ENCODE measurements at regions not wholly inside any gene's neighbourhood (a gene's known extent, or its start where the extent isn't known, plus 50 kb on each side); places are given as distances from the start of the nearest gene placed in this dataset.

DNA sequence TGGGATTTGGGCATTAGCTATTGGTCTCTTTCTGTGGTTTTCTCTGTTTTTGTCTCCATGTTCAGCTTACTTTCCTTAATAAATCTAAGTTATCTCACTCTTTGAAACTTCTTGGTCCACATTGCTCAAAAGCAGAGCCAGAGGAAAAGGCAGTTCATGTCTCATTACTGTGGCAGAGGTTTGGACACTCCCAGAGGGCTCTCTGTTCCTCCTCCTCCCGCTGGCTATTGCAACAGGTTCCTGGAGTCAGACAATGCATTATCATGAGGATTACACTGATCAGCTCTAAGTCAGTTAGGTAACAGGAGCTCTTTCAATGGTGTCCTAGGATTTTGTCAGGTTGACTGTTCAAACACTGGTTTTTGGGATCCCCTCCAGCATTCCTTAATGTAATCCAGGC is 298.8 kb downstream of the NDFIP2 start:
- WGBS, 2 donors (ENCODE audit: extremely low coverage in 2 of 2, insufficient read length in 2 of 2, insufficient replicate concordance in 1 of 2): no CpG with 5 or more reads among the region's 1 CpG
- no peaks in the 10 kb centered on the region for H3K79me1 ChIP-seq (ENCODE audit: low read depth, low read length)
- no peaks in the 10 kb centered on the region for H3K36me3 ChIP-seq (replicated peaks in 1 of 2; ENCODE audit: control insufficient read depth in 2 of 2, insufficient read depth in 2 of 2, low read length in 2 of 2)
- H3K18ac ChIP-seq (ENCODE audit: low read length): no peak overlapping the region
- peak overlapping the region; percentile 56 for H2AFZ ChIP-seq (ENCODE audit: low read length)
- H3K23ac ChIP-seq (ENCODE audit: low read depth, low read length, poor library complexity): no peak overlapping the region
- peak; percentile 24 for DNase-seq (ENCODE audit: low spot score)
- no peak overlapping the region for H4K8ac ChIP-seq (ENCODE audit: low read depth, low read length)
- H3K4ac ChIP-seq (ENCODE audit: low read length): no peak overlapping the region
- no peaks in the 10 kb centered on the region for H3K27me3 ChIP-seq (ENCODE audit: control insufficient read depth in 3 of 3, insufficient read depth in 3 of 3, low read depth in 1 of 3, low read length in 3 of 3)
- no peak overlapping the region for H3K4me3 ChIP-seq (ENCODE audit: low read length in 2 of 2)
- peaks cover 11 to 41% of the 10 kb centered on the region in 2 donors for H3K4me1 ChIP-seq (ENCODE audit: control insufficient read depth in 2 of 2, insufficient read depth in 1 of 2, low read depth in 1 of 2, low read length in 2 of 2)
- H4K91ac ChIP-seq (ENCODE audit: low read depth, low read length, poor library complexity): no peak overlapping the region
- no peak overlapping the region for H2BK12ac ChIP-seq (ENCODE audit: low read length)
- no peak overlapping the region for H3K4me2 ChIP-seq (ENCODE audit: insufficient read depth, low read length, poor library complexity, severe bottlenecking)
- H2BK120ac ChIP-seq (ENCODE audit: low read depth, low read length): no peak overlapping the region
- H3K27ac ChIP-seq (replicated peaks; ENCODE audit: low read length): no peak overlapping the region
- no peak overlapping the region for H3K9ac ChIP-seq (ENCODE audit: low read depth, low read length, poor library complexity)
- H3K9me3 ChIP-seq (replicated peaks in 1 of 2; ENCODE audit: control insufficient read depth in 2 of 2, insufficient read depth in 1 of 2, low read depth in 1 of 2, low read length in 2 of 2): no peaks in the 10 kb centered on the region
- H3K14ac ChIP-seq (ENCODE audit: low read length): no peak overlapping the region
- H2AK5ac ChIP-seq (ENCODE audit: low read depth, low read length): no peak overlapping the region
- H2BK15ac ChIP-seq (ENCODE audit: low read length): no peak overlapping the region
- H2BK5ac ChIP-seq (ENCODE audit: low read length): no peak overlapping the region

- no peak overlapping the region for H2BK15ac ChIP-seq (ENCODE audit: low read length)
- no CpG with 5 or more reads among the region's 4 CpGs for WGBS, 2 donors (ENCODE audit: extremely low coverage in 2 of 2, insufficient read length in 2 of 2, insufficient replicate concordance in 1 of 2)
Observed at GRCh38 chr13:79778741-79779460, 297.9 kb downstream of the NDFIP2 start.

DNA sequence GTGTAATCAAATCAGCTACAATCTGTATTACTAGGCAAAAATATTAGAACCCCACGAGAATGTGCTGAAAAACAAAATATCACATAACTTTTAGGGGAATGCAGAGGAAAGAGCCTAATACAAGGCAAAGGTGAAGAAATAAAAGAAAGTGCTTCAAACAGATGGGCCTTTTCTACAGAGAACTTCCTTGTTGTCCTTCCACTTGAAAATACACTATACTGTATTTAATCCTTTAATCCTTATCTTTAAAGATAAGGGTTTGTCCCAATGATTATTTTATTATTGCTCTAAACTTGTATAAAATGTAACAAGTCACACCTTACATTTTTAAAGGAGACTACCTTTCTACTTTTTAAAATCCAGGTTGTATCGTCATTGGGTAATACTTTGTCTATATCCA is 296.5 kb downstream of the NDFIP2 start:
- H3K9me3 ChIP-seq (replicated peaks in 1 of 2; ENCODE audit: control insufficient read depth in 2 of 2, insufficient read depth in 1 of 2, low read depth in 1 of 2, low read length in 2 of 2): no peaks in the 10 kb centered on the region
- no peak overlapping the region for H3K14ac ChIP-seq (ENCODE audit: low read length)
- no CpG with 5 or more reads among the region's 2 CpGs for WGBS, 2 donors (ENCODE audit: extremely low coverage in 2 of 2, insufficient read length in 2 of 2, insufficient replicate concordance in 1 of 2)

More at GRCh38 chr13:79778741-79779460, 297.9 kb downstream of the NDFIP2 start:
- DNase-seq (ENCODE audit: low spot score): no peak
- Histone ChIP-seq H3K9me3 (replicated peaks in 1 of 2; ENCODE audit: control insufficient read depth in 2 of 2, insufficient read depth in 1 of 2, low read depth in 1 of 2, low read length in 2 of 2) (no peaks in the 10 kb centered on the region), H2BK5ac (ENCODE audit: low read length) (no peak overlapping the region), H3K18ac (ENCODE audit: low read length) (no peak overlapping the region), H3K4me2 (ENCODE audit: insufficient read depth, low read length, poor library complexity, severe bottlenecking) (no peak overlapping the region), H3K4ac (ENCODE audit: low read length) (no peak overlapping the region), H3K79me1 (ENCODE audit: low read depth, low read length) (no peaks in the 10 kb centered on the region), H3K4me3 (ENCODE audit: low read length in 2 of 2) (no peak overlapping the region), H2AK5ac (ENCODE audit: low read depth, low read length) (no peak overlapping the region), H2AFZ (ENCODE audit: low read length) (no peak overlapping the region), H3K27me3 (ENCODE audit: control insufficient read depth in 3 of 3, insufficient read depth in 3 of 3, low read depth in 1 of 3, low read length in 3 of 3) (no peaks in the 10 kb centered on the region), H3K9ac (ENCODE audit: low read depth, low read length, poor library complexity) (no peak overlapping the region), H3K14ac (ENCODE audit: low read length) (no peak overlapping the region), H4K91ac (ENCODE audit: low read depth, low read length, poor library complexity) (no peak overlapping the region), H2BK120ac (ENCODE audit: low read depth, low read length) (no peak overlapping the region), H3K36me3 (replicated peaks in 1 of 2; ENCODE audit: control insufficient read depth in 2 of 2, insufficient read depth in 2 of 2, low read length in 2 of 2) (no peaks in the 10 kb centered on the region), H2BK12ac (ENCODE audit: low read length) (no peak overlapping the region), H3K27ac (replicated peaks; ENCODE audit: low read length) (no peak overlapping the region), H3K4me1 (ENCODE audit: control insufficient read depth in 2 of 2, insufficient read depth in 1 of 2, low read depth in 1 of 2, low read length in 2 of 2) (peaks cover 11 to 38% of the 10 kb centered on the region in 2 donors), H4K8ac (ENCODE audit: low read depth, low read length) (no peak overlapping the region), H3K23ac (ENCODE audit: low read depth, low read length, poor library complexity) (no peak overlapping the region)

GRCh38 chr13:79776531-79777295 is 295.8 kb downstream of the NDFIP2 start:
- no peak overlapping the region for H4K8ac ChIP-seq (ENCODE audit: low read depth, low read length)
- H2BK5ac ChIP-seq (ENCODE audit: low read length): no peak overlapping the region
- no peak overlapping the region for H3K14ac ChIP-seq (ENCODE audit: low read length)
- H3K9me3 ChIP-seq (replicated peaks in 1 of 2; ENCODE audit: control insufficient read depth in 2 of 2, insufficient read depth in 1 of 2, low read depth in 1 of 2, low read length in 2 of 2): peaks cover 0 to 2% of the 10 kb centered on the region in 2 donors
- peaks cover 5 to 24% of the 10 kb centered on the region in 2 donors for H3K4me1 ChIP-seq (ENCODE audit: control insufficient read depth in 2 of 2, insufficient read depth in 1 of 2, low read depth in 1 of 2, low read length in 2 of 2)
- no peak overlapping the region for H4K91ac ChIP-seq (ENCODE audit: low read depth, low read length, poor library complexity)
- H3K9ac ChIP-seq (ENCODE audit: low read depth, low read length, poor library complexity): no peak overlapping the region
- no peak overlapping the region for H2BK15ac ChIP-seq (ENCODE audit: low read length)
- H2BK12ac ChIP-seq (ENCODE audit: low read length): no peak overlapping the region
- H2AK5ac ChIP-seq (ENCODE audit: low read depth, low read length): no peak overlapping the region
- no peak overlapping the region for H2BK120ac ChIP-seq (ENCODE audit: low read depth, low read length)
- H3K79me1 ChIP-seq (ENCODE audit: low read depth, low read length): no peaks in the 10 kb centered on the region
- no peak overlapping the region for H3K4me2 ChIP-seq (ENCODE audit: insufficient read depth, low read length, poor library complexity, severe bottlenecking)
- no peak overlapping the region for H3K4me3 ChIP-seq (ENCODE audit: low read length in 2 of 2)
- peak overlapping the region; percentile 20 for H2AFZ ChIP-seq (ENCODE audit: low read length)
- H3K18ac ChIP-seq (ENCODE audit: low read length): no peak overlapping the region
- H3K27me3 ChIP-seq (ENCODE audit: control insufficient read depth in 3 of 3, insufficient read depth in 3 of 3, low read depth in 1 of 3, low read length in 3 of 3): no peaks in the 10 kb centered on the region
- DNase-seq (ENCODE audit: low spot score): no peak
- no peaks in the 10 kb centered on the region for H3K36me3 ChIP-seq (replicated peaks in 1 of 2; ENCODE audit: control insufficient read depth in 2 of 2, insufficient read depth in 2 of 2, low read length in 2 of 2)
- no CpG with 5 or more reads among the region's 3 CpGs for WGBS, 2 donors (ENCODE audit: extremely low coverage in 2 of 2, insufficient read length in 2 of 2, insufficient replicate concordance in 1 of 2)
- H3K27ac ChIP-seq (replicated peaks; ENCODE audit: low read length): no peak overlapping the region
- no peak overlapping the region for H3K23ac ChIP-seq (ENCODE audit: low read depth, low read length, poor library complexity)
- no peak overlapping the region for H3K4ac ChIP-seq (ENCODE audit: low read length)

More for the DNA sequence above, 296.5 kb downstream of the NDFIP2 start:
- Histone ChIP-seq H3K9ac (ENCODE audit: low read depth, low read length, poor library complexity) (no peak overlapping the region), H3K4ac (ENCODE audit: low read length) (no peak overlapping the region), H3K27me3 (ENCODE audit: control insufficient read depth in 3 of 3, insufficient read depth in 3 of 3, low read depth in 1 of 3, low read length in 3 of 3) (no peaks in the 10 kb centered on the region), H2BK12ac (ENCODE audit: low read length) (no peak overlapping the region), H3K18ac (ENCODE audit: low read length) (no peak overlapping the region), H2BK5ac (ENCODE audit: low read length) (no peak overlapping the region), H4K91ac (ENCODE audit: low read depth, low read length, poor library complexity) (no peak overlapping the region), H2BK120ac (ENCODE audit: low read depth, low read length) (no peak overlapping the region), H4K8ac (ENCODE audit: low read depth, low read length) (no peak overlapping the region), H3K36me3 (replicated peaks in 1 of 2; ENCODE audit: control insufficient read depth in 2 of 2, insufficient read depth in 2 of 2, low read length in 2 of 2) (no peaks in the 10 kb centered on the region), H3K23ac (ENCODE audit: low read depth, low read length, poor library complexity) (no peak overlapping the region), H2AK5ac (ENCODE audit: low read depth, low read length) (no peak overlapping the region), H3K4me1 (ENCODE audit: control insufficient read depth in 2 of 2, insufficient read depth in 1 of 2, low read depth in 1 of 2, low read length in 2 of 2) (peaks cover 10 to 31% of the 10 kb centered on the region in 2 donors), H2AFZ (ENCODE audit: low read length) (no peak overlapping the region), H3K4me3 (ENCODE audit: low read length in 2 of 2) (no peak overlapping the region), H3K79me1 (ENCODE audit: low read depth, low read length) (no peaks in the 10 kb centered on the region), H2BK15ac (ENCODE audit: low read length) (no peak overlapping the region), H3K4me2 (ENCODE audit: insufficient read depth, low read length, poor library complexity, severe bottlenecking) (no peak overlapping the region), H3K27ac (replicated peaks; ENCODE audit: low read length) (no peak overlapping the region)
- DNase-seq (ENCODE audit: low spot score): no peak

Measured in neuronal stem cell (in vitro differentiated cells).